ENCODE measurements at regions not wholly inside any gene's neighbourhood (a gene's known extent, or its start where the extent isn't known, plus 50 kb on each side); places are given as distances from the start of the nearest gene placed in this dataset.

GRCh38 chr3:176696816-176697215 lies 500.5 kb downstream of the TBL1XR1 start:
- no peak for TF ChIP-seq POLR2AphosphoS5 (IDR thresholded peaks at IDR 0.05; ENCODE audit: borderline replicate concordance, low read depth, low read length)
- TF ChIP-seq EZH2 (IDR thresholded peaks at IDR 0.05): no peak
- TF ChIP-seq FOXP2 (optimal IDR thresholded peaks at IDR 0.05; ENCODE audit: control extremely low read depth, extremely low read length, insufficient read depth): no peak
